ENCODE measurements at regions not wholly inside any gene's neighbourhood (a gene's known extent, or its start where the extent isn't known, plus 50 kb on each side); places are given as distances from the start of the nearest gene placed in this dataset.
"Not testable (repeated sequence)": the region's sequence is repeated elsewhere in the genome, so short reads cannot be mapped to it uniquely, and the experiment has no call there.

- no peak for DNase-seq
These were observed 128.9 kb downstream of the CD164 start for GRCh38 chr6:109253366-109253765.

- no peak for DNase-seq
These were observed 129.8 kb downstream of the CD164 start for GRCh38 chr6:109252261-109253041.

- DNase-seq = no peak
These were observed 130.4 kb downstream of the CD164 start for GRCh38 chr6:109251839-109252238.

GRCh38 chr6:109250544-109251156 lies 131.6 kb downstream of the CD164 start:
- DNase-seq = not testable (repeated sequence)

GRCh38 chr6:109243863-109244825 lies 138.1 kb downstream of the CD164 start:
- DNase-seq = no peak

GRCh38 chr6:109242925-109243324 lies 139.3 kb downstream of the CD164 start:
- no peak for DNase-seq

- DNase-seq = no peak
These were observed 140.2 kb downstream of the CD164 start for GRCh38 chr6:109242029-109242428.

GRCh38 chr6:109241199-109241598 lies 141.1 kb downstream of the CD164 start:
- DNase-seq = peak; percentile 66

- DNase-seq = peak; percentile 43
These were observed 141.7 kb downstream of the CD164 start for GRCh38 chr6:109240370-109241084.

- no peak for DNase-seq
These were observed 142.5 kb downstream of the CD164 start for GRCh38 chr6:109239651-109240321.

GRCh38 chr6:109239160-109239559 lies 143.1 kb downstream of the CD164 start:
- DNase-seq = peak; percentile 31

GRCh38 chr6:109238396-109238795 lies 143.1 kb downstream of the CEP57L1 start:
- no peak for DNase-seq

GRCh38 chr6:109237986-109238329 lies 142.7 kb downstream of the CEP57L1 start:
- no peak for DNase-seq

- DNase-seq = peak; percentile 61
These were observed 142.0 kb downstream of the CEP57L1 start for GRCh38 chr6:109237077-109237985.

GRCh38 chr6:109236115-109237076 lies 141.1 kb downstream of the CEP57L1 start:
- peak; percentile 59 for DNase-seq

- no peak for DNase-seq
These were observed 140.3 kb downstream of the CEP57L1 start for GRCh38 chr6:109235481-109236038.

GRCh38 chr6:109230453-109230852 lies 135.1 kb downstream of the CEP57L1 start:
- no peak for DNase-seq

GRCh38 chr6:109229536-109229935 lies 134.2 kb downstream of the CEP57L1 start:
- DNase-seq = no peak

GRCh38 chr6:109227646-109228045 lies 132.3 kb downstream of the CEP57L1 start:
- no peak for DNase-seq
